SH-SY5Y (cell line): ENCODE measurements at regions not wholly inside any gene's neighbourhood (a gene's known extent, or its start where the extent isn't known, plus 50 kb on each side); places are given as distances from the start of the nearest gene placed in this dataset.

ENCODE experiments used
- GATA2 ChIP-seq: IDR thresholded peaks from 2 replicates; pipeline ENCODE4 v1.6.1; 2011; ENCODE audit warnings: mild to moderate bottlenecking, low read depth, low read length
- GATA3 ChIP-seq: IDR thresholded peaks from 2 replicates; pipeline ENCODE4 v1.6.1; 2011; ENCODE audit warnings: low read depth, mild to moderate bottlenecking, low read length, moderate library complexity

GRCh38 chr3:161557445-161558150, 61.0 kb downstream of the OTOL1 start:
- no peak for TF ChIP-seq GATA2
- no peak for TF ChIP-seq GATA3
